ENCODE measurements at regions not wholly inside any gene's neighbourhood (a gene's known extent, or its start where the extent isn't known, plus 50 kb on each side); places are given as distances from the start of the nearest gene placed in this dataset.
"Not testable (repeated sequence)": the region's sequence is repeated elsewhere in the genome, so short reads cannot be mapped to it uniquely, and the experiment has no call there.

DNA sequence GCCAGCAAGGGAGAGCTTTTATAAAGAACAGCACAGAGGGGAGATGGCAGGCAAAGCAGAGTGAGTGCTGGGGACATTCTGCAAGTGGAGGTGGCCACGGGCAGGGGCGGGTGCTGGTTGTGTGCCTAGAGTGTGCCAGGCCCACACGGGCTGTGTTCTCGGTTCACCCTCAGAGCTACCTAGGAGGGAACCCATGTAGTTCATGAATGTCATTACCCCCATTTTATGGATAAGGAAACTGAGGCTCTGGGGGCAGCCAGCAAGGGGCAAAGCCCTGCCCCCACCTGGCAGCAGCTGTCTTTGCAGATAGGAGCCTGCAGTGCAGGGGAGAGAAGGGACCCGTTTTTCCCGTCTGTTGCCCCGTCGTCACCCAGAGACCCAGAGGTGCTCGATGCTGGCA, 85.2 kb upstream of the NCOR2 start:
- H3K36me3 ChIP-seq (ENCODE audit: control insufficient read depth in 2 of 2, insufficient read depth in 2 of 2, low read length in 2 of 2): no peaks in the 10 kb centered on the region
- H3K4me3 ChIP-seq (ENCODE audit: low read length in 2 of 2): no peak overlapping the region
- peaks cover 0 to 3% of the 10 kb centered on the region in 2 donors for H3K9me3 ChIP-seq (ENCODE audit: control insufficient read depth in 2 of 2, low read length in 2 of 2)
- no peak overlapping the region for H3K9ac ChIP-seq (ENCODE audit: low read depth in 1 of 2, low read length in 2 of 2)
- no peaks in the 10 kb centered on the region for H3K27me3 ChIP-seq (ENCODE audit: control insufficient read depth in 2 of 2, insufficient read depth in 2 of 2, low read length in 2 of 2)
- no peak overlapping the region for H3K27ac ChIP-seq (ENCODE audit: low read depth in 2 of 2, low read length in 2 of 2)
- H3K4me1 ChIP-seq (ENCODE audit: control insufficient read depth in 2 of 2, insufficient read depth in 2 of 2, low read length in 2 of 2): peaks cover 0 to 10% of the 10 kb centered on the region in 2 donors

DNA sequence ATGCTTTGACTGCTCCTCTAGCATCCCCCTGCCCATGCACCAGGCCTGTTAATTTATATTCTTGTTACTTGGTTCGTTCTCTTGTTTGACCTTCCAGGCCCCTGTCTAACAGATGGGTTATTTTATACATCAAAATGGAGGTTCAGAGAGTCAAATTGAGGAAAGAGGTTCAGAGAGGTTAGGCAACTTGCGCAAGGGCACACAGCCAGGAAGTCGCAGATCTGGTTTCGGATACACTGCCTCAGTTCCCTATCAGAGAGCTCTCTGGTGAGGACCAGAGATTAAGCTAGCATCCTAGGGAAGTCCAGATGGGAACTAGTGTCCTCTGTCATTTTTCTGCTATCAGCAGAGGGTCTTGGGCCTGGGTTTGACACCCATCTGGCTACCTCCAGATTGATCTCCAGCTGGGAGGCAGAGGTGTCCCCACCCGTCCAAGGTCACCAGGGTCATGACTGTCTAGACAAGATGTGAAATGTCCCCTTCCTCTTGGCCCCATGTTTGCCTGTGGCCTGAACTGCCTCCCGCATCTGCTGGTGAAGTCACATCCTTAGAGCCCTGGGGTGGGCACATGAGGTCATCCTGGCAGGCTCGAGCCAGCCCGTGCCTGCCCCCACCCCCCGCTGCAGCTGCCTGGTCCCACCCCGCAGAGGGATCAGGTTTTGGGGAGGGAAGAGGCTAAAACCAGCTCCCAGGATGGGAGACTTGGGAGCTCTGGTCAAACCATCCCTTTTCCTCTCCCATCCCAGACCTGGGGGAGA, 84.3 kb upstream of the NCOR2 start:
- Histone ChIP-seq H3K9me3 (ENCODE audit: control insufficient read depth in 2 of 2, low read length in 2 of 2) (peaks cover 0 to 3% of the 10 kb centered on the region in 2 donors), H3K4me3 (ENCODE audit: low read length in 2 of 2) (no peak overlapping the region), H3K27ac (ENCODE audit: low read depth in 2 of 2, low read length in 2 of 2) (no peak overlapping the region), H3K4me1 (ENCODE audit: control insufficient read depth in 2 of 2, insufficient read depth in 2 of 2, low read length in 2 of 2) (peaks cover 0 to 10% of the 10 kb centered on the region in 2 donors), H3K36me3 (ENCODE audit: control insufficient read depth in 2 of 2, insufficient read depth in 2 of 2, low read length in 2 of 2) (no peaks in the 10 kb centered on the region), H3K27me3 (ENCODE audit: control insufficient read depth in 2 of 2, insufficient read depth in 2 of 2, low read length in 2 of 2) (no peaks in the 10 kb centered on the region), H3K9ac (ENCODE audit: low read depth in 1 of 2, low read length in 2 of 2) (no peak overlapping the region)

DNA sequence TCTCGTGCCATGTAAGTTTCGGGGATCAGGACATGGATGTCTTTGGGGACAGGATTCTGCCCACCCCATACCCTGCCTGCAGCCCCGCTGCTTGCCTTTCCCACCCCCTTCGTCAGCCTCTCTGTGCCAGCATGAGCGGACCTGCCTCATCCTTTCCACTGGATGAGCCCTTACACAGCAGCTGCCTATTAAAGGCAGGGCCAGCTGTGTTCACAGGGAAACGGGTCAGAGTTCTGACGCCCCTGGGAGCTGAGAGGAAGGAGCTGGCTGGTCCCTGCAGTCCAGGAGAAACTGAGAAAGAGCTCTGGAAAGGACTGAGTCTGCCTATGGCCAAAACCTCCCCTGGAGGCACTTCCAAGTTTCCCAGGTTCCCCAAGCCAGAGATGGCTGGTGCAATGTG, 83.5 kb upstream of the NCOR2 start:
- Histone ChIP-seq H3K36me3 (ENCODE audit: control insufficient read depth in 2 of 2, insufficient read depth in 2 of 2, low read length in 2 of 2) (no peaks in the 10 kb centered on the region), H3K27ac (ENCODE audit: low read depth in 2 of 2, low read length in 2 of 2) (no peak overlapping the region), H3K4me3 (ENCODE audit: low read length in 2 of 2) (no peak overlapping the region)

DNA sequence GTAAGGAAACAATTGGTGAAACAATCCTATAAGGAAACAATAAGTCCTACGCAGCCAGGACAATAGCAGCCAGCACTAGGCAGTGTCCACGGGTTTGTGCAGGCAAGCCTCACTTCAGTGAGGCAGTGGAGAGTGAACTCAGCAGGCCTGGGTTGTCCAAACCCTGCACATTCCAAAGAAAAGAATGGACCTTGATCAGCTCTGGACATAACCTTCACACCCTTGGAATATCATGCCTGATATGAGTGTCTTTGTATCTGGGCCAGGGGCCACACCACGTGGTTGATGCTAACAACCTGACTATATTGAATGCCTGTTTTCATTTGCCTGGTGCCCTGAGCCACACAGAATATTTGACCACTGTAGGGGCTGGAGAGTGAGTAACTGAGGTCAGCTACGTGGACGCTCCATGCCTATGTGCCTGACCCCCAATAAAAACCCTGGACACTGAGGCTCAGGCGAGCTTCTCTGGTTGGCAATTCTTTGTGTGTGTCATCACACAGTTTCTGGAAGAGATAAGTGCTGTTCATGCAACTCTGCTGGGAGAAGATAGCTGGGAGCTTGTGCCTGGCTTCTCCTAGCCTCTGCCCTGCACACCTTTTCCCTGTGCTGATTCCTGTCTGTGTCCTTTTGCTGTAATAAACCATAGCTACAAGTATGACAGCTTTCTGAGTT, 81.4 kb upstream of the NCOR2 start:
- H3K36me3 ChIP-seq (ENCODE audit: control insufficient read depth in 2 of 2, insufficient read depth in 2 of 2, low read length in 2 of 2): no peaks in the 10 kb centered on the region
- H3K4me3 ChIP-seq (ENCODE audit: low read length in 2 of 2): no peak overlapping the region
- peaks cover 0 to 3% of the 10 kb centered on the region in 2 donors for H3K9me3 ChIP-seq (ENCODE audit: control insufficient read depth in 2 of 2, low read length in 2 of 2)
- no peaks in the 10 kb centered on the region for H3K27me3 ChIP-seq (ENCODE audit: control insufficient read depth in 2 of 2, insufficient read depth in 2 of 2, low read length in 2 of 2)
- peaks cover 0 to 2% of the 10 kb centered on the region in 2 donors for H3K4me1 ChIP-seq (ENCODE audit: control insufficient read depth in 2 of 2, insufficient read depth in 2 of 2, low read length in 2 of 2)
- no peak overlapping the region for H3K9ac ChIP-seq (ENCODE audit: low read depth in 1 of 2, low read length in 2 of 2)
- no peak overlapping the region for H3K27ac ChIP-seq (ENCODE audit: low read depth in 2 of 2, low read length in 2 of 2)

More for the DNA sequence above, 83.5 kb upstream of the NCOR2 start:
- Histone ChIP-seq H3K9me3 (ENCODE audit: control insufficient read depth in 2 of 2, low read length in 2 of 2) (peaks cover 0 to 3% of the 10 kb centered on the region in 2 donors), H3K9ac (ENCODE audit: low read depth in 1 of 2, low read length in 2 of 2) (no peak overlapping the region), H3K27me3 (ENCODE audit: control insufficient read depth in 2 of 2, insufficient read depth in 2 of 2, low read length in 2 of 2) (no peaks in the 10 kb centered on the region), H3K4me1 (ENCODE audit: control insufficient read depth in 2 of 2, insufficient read depth in 2 of 2, low read length in 2 of 2) (peaks cover 0 to 10% of the 10 kb centered on the region in 2 donors)

DNA sequence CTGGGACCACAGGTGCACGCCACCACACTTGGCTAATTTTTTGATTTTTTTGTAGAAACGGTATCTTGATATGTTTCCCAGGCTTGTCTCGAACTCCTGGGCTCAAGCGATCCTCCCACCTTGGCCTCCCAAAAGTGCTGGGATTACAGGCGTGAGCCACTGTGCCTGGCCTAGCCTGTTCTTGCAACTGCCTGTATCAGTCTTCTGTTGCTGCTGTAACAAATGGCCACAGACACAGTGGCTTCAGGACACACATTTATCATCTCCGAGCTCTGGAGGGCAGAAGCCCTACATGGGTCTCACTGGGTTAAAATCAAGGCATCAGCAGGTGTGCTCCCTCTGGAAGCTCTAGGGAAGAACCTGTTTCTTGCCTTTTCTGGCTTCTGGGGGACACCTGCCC, 79.9 kb upstream of the NCOR2 start:
- no peak overlapping the region for H3K27ac ChIP-seq (ENCODE audit: low read depth in 2 of 2, low read length in 2 of 2)
- no peak overlapping the region for H3K9ac ChIP-seq (ENCODE audit: low read depth in 1 of 2, low read length in 2 of 2)
- peaks cover 0 to 3% of the 10 kb centered on the region in 2 donors for H3K9me3 ChIP-seq (ENCODE audit: control insufficient read depth in 2 of 2, low read length in 2 of 2)
- no peak overlapping the region for H3K4me3 ChIP-seq (ENCODE audit: low read length in 2 of 2)
- H3K36me3 ChIP-seq (ENCODE audit: control insufficient read depth in 2 of 2, insufficient read depth in 2 of 2, low read length in 2 of 2): no peaks in the 10 kb centered on the region
- no peaks in the 10 kb centered on the region for H3K4me1 ChIP-seq (ENCODE audit: control insufficient read depth in 2 of 2, insufficient read depth in 2 of 2, low read length in 2 of 2)
- no peaks in the 10 kb centered on the region for H3K27me3 ChIP-seq (ENCODE audit: control insufficient read depth in 2 of 2, insufficient read depth in 2 of 2, low read length in 2 of 2)

DNA sequence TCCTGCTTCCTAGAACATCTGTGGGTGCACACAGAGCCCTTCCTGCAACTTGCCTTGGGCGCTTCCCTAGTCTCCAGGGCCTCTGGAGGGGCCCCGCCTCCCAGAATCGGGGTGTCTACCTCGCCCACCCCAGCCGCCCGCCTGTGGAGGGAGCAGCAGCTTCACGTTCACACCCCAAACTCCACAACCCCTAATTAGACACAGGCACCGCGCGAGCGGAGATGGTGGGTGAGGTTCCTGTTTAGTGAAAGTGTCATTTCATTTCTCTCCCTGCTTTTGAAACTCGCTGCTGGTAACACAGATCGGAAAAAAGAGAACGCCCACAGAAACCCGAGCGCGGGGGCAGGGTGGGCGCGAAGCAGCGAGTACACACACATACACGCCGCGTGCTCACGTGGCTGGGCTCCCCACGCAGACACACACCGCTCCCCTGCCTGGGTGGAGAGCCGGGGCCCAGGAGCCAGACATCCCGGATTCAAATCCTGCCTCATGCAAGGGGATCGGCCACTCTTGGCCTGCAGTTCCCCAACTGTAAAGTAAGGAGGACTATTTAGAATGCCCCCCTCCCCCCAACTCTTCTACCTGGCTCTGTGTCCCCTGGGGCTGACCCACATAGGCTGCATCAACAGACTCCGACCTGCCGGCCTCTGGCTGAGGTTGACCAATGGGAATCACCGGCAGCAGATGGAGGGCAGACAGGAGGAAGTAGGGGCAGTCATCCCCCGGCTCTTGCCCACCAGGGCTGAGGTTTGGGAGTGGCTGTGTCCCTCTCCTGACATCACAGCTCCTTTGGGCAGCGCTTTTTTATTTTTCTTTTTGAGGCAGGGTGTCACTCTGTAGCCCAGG, 79.2 kb upstream of the NCOR2 start:
- no peaks in the 10 kb centered on the region for H3K36me3 ChIP-seq (ENCODE audit: control insufficient read depth in 2 of 2, insufficient read depth in 2 of 2, low read length in 2 of 2)
- no peaks in the 10 kb centered on the region for H3K27me3 ChIP-seq (ENCODE audit: control insufficient read depth in 2 of 2, insufficient read depth in 2 of 2, low read length in 2 of 2)
- peaks cover 0 to 3% of the 10 kb centered on the region in 2 donors for H3K9me3 ChIP-seq (ENCODE audit: control insufficient read depth in 2 of 2, low read length in 2 of 2)
- no peak overlapping the region for H3K4me3 ChIP-seq (ENCODE audit: low read length in 2 of 2)
- no peak overlapping the region for H3K9ac ChIP-seq (ENCODE audit: low read depth in 1 of 2, low read length in 2 of 2)
- no peaks in the 10 kb centered on the region for H3K4me1 ChIP-seq (ENCODE audit: control insufficient read depth in 2 of 2, insufficient read depth in 2 of 2, low read length in 2 of 2)
- no peak overlapping the region for H3K27ac ChIP-seq (ENCODE audit: low read depth in 2 of 2, low read length in 2 of 2)

DNA sequence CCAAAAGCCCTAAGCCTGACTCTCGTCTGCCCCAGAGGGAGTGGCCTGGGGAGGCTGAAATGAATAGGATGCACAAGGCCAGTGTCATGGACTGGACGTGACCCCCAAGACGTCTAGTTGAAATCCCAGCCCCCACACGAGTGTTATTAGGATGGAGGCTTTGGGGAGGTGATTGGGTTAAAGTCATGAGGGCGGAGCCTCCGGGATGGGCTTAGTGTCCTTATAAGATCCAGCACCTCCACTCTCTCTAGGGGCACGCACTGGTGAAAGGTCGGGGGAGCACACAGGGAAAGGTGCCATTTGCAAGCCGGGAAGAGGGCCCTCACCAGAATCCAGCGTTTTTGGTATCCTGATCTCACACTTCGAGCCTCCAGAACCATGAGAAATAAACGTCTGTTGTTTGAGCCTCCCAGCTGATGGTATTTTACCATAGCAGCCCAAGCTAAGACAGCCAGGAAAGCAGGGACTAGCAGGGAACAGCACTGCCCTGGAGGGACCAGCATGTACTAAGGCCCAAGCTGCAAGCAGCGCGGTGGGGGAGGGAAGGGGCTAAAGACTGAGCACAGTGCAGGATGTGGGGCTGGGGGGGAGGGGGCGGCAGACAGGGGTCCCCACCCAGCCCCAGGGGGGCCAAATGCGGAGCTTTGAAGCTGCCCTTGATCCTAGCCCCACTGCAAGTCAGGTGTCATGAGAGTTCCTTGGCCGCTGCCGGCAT, 78.3 kb upstream of the NCOR2 start:
- no peaks in the 10 kb centered on the region for H3K4me1 ChIP-seq (ENCODE audit: control insufficient read depth in 2 of 2, insufficient read depth in 2 of 2, low read length in 2 of 2)
- H3K36me3 ChIP-seq (ENCODE audit: control insufficient read depth in 2 of 2, insufficient read depth in 2 of 2, low read length in 2 of 2): no peaks in the 10 kb centered on the region
- H3K27ac ChIP-seq (ENCODE audit: low read depth in 2 of 2, low read length in 2 of 2): no peak overlapping the region
- H3K9ac ChIP-seq (ENCODE audit: low read depth in 1 of 2, low read length in 2 of 2): no peak overlapping the region
- no peak overlapping the region for H3K4me3 ChIP-seq (ENCODE audit: low read length in 2 of 2)
- no peaks in the 10 kb centered on the region for H3K27me3 ChIP-seq (ENCODE audit: control insufficient read depth in 2 of 2, insufficient read depth in 2 of 2, low read length in 2 of 2)
- H3K9me3 ChIP-seq (ENCODE audit: control insufficient read depth in 2 of 2, low read length in 2 of 2): peaks cover 0 to 3% of the 10 kb centered on the region in 2 donors

DNA sequence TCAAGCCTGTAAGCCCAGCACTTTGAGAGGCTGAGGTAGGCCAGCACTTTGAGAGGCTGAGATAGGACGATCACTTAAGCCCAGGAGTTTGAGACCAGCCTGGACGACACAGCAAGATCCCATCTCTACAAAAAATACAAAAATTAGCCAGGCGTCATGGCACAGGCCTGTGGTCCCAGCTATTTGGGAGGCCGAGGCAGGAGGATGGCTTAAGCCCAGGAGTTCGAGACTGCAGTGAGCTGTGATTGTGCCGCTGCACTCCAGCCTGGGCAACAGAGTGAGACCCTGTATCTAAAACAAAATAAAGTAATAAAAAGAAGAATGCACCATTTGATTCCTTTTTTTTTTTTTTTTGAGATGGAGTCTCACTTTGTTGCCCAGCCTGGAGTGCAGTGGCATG, 76.4 kb upstream of the NCOR2 start:
- H3K36me3 ChIP-seq (ENCODE audit: control insufficient read depth in 2 of 2, insufficient read depth in 2 of 2, low read length in 2 of 2); H3K27me3 ChIP-seq (ENCODE audit: control insufficient read depth in 2 of 2, insufficient read depth in 2 of 2, low read length in 2 of 2); H3K9me3 ChIP-seq (ENCODE audit: control insufficient read depth in 2 of 2, low read length in 2 of 2); H3K27ac ChIP-seq (ENCODE audit: low read depth in 2 of 2, low read length in 2 of 2); H3K9ac ChIP-seq (ENCODE audit: low read depth in 1 of 2, low read length in 2 of 2); H3K4me3 ChIP-seq (ENCODE audit: low read length in 2 of 2); H3K4me1 ChIP-seq (ENCODE audit: control insufficient read depth in 2 of 2, insufficient read depth in 2 of 2, low read length in 2 of 2): not testable (repeated sequence)

DNA sequence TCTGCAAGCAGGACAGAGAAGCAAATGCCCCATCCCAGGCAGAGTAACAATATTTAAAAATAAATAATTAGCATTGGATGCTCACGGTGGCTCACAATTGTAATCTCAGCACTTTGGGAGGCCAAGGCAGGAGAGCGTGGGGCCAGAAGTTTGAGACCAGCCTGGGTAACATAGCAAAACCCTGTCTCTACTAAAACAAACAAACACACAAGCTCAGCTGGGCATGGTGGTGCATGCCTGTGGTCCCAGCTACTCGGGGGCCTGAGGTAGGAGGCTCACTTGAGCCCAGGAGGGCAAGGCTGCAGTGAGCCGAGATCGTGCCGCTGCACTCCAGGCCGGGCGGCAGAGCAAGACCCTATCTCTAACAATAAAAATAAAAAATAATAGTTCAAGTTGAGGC, 74.7 kb upstream of the NCOR2 start:
- Histone ChIP-seq H3K4me1 (ENCODE audit: control insufficient read depth in 2 of 2, insufficient read depth in 2 of 2, low read length in 2 of 2) (no peaks in the 10 kb centered on the region), H3K9ac (ENCODE audit: low read depth in 1 of 2, low read length in 2 of 2) (no peak overlapping the region), H3K36me3 (ENCODE audit: control insufficient read depth in 2 of 2, insufficient read depth in 2 of 2, low read length in 2 of 2) (no peaks in the 10 kb centered on the region), H3K4me3 (ENCODE audit: low read length in 2 of 2) (no peak overlapping the region), H3K27me3 (ENCODE audit: control insufficient read depth in 2 of 2, insufficient read depth in 2 of 2, low read length in 2 of 2) (no peaks in the 10 kb centered on the region), H3K9me3 (ENCODE audit: control insufficient read depth in 2 of 2, low read length in 2 of 2) (no peaks in the 10 kb centered on the region), H3K27ac (ENCODE audit: low read depth in 2 of 2, low read length in 2 of 2) (no peak overlapping the region)
